GM18499 (cell line): ENCODE measurements at regions not wholly inside any gene's neighbourhood (a gene's known extent, or its start where the extent isn't known, plus 50 kb on each side); places are given as distances from the start of the nearest gene placed in this dataset.

Experiments
- ATAC-seq: cut with Tn5 transposase; IDR thresholded peaks from one replicate; pipeline ENCODE4 v1.9.1; 2021; ENCODE audit warnings: moderate number of reproducible peaks; ENCODE audit not compliant: insufficient read depth, unreplicated experiment

DNA sequence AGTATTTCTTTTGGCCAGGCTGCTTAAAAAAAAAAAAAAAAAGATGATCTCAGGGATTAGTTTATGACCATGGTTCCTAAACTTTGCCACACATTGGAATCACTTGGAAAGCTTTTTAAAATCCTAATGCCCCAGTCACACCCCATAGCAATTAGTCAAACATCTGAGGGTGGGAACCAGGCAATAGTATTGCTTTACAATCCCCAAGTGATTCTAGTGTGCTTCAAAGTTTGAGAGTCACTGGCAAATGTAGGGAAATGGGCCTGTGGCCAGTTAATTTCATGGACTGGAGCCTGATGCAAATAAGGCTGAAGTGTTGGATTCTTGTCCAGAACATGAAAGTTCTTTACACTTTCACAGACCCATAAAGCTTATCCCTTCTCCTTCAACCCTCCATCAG, 374.6 kb upstream of the ESRRG start:
- ATAC-seq, result no peak

DNA sequence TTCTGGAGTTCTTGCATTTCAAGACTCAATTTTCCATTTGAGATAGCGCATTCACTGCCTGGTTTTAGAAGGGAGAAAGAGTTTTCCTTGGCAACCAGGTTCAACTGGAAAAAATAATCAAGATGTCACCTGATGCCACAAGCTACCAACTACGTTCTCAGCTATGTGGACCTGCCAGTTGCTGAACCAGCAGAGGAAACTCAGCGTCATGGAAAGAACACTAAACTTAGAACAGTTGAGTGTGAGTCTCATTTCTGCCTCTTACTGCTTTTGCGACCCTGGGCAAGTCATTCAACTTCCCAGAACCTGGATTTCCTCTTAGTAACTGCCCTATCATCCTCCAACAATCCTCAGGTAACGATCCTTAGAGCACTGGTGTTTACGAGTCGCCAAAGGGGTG, 373.0 kb upstream of the ESRRG start:
- ATAC-seq, result no peak

DNA sequence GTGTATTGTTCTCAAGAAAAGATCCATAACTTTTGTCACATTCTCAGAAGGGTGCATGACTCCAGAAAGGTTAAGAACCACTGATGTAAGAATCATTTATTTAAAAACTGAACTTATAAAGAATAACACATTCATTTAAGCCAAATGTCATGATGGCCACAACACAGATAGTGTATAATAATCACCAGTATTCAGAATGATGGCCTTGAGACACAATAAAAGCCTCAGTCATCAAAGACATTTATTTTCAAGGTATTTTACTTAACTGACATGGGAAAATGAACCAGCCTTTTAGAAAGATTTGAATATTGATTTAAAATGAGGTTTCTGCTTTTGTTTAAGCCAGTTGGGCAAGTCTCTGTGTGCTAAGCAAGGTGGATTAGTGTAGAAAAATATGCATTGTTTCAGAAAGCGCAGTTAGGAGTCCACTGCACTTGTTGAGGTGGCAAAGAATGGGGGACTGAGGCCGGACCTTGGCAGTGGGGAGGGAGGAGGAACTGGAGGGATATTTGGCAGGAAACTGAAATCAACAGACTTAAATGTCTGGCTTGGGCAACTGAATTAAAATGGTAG, 371.9 kb upstream of the ESRRG start:
- no peak for ATAC-seq

DNA sequence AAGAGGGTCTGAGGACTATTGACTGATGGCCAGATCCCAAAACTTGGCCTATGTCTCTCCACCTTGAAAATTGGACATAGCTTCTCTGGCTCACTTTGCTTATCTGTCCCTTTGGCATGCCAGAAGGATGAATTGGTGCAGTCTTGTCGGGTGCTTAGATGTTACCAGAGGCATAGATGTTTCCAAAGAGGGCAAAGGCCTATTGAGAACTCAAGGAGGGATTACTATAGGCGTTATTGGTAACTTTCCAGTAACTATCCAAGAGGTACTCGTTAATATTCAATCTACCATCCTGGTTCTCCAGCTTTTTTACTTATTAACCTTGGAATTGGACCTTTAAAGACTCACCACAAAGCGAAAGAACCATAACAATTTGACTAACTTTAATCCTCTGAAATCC, 368.3 kb upstream of the ESRRG start:
- no peak for ATAC-seq

DNA sequence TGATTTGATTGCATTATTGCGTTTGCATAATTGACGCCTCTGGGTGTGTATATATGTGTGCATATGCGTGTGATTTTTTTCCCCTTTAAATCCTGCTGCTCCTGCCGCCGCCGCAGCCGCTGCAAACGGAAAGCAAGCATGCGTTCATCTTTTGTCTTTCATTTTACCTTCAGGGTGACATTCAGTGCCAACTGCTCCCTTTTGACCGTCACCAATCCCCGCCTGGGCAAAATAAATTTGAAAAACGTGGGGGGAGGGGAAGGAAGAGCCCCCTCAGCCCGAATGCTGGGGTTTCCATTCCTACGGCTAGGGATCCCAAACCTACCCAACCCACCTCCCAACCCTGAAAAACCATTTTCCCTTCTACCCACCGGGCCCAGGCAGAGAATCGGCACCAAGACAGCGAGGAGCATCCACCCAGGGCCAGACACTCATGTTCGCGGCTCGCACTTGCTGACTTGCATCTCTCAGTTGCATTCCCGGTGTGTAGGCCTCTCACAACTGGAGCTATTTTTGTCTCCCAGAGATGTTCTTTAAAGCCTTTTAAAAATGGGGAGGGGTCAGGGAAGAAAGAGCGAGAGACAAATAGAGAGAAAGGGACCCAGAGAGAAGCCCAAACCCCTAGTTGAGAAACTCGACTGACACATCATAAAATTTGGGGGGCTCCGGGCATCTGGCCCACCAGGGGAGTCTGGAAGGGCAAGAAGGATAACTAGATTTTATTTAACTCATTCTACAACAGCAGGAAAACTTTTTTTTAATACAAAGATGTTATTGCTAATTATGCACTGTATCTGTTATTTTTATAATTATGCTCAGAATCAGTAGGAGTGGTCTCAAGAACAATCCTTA, 367.1 kb upstream of the ESRRG start:
- ATAC-seq, result no peak

DNA sequence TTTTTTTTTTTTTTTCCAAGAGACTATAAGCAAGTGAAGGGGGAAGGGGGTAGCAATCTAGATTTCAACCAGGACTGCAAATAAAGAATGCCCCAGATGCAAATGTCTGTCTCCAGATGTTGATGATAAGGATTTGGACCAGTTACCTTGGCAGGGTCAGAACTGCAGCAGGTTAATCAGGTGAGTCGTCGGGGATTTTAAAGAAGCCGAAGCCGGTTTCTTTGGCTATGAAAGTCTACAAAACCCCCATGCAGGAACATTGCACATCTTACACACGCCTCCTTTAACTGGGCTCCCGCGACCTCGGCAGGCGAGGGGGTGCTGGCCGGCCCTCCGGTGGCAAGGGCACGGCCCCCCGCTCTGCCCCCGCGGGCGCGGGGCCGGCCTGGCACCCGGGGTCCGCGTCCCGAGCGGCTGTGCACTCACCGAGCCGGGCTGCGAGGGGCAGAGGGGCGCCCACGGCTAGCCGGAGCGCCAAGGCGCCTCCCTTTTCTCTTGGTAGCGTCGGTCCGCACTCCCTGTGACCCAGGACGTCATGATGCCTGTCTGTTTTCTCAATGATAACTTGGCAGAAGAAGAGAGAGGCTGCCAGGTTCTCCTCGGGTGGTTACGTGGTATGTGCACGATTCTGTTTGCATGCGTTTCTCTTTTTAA, 366.3 kb upstream of the ESRRG start:
- ATAC-seq, result no peak

DNA sequence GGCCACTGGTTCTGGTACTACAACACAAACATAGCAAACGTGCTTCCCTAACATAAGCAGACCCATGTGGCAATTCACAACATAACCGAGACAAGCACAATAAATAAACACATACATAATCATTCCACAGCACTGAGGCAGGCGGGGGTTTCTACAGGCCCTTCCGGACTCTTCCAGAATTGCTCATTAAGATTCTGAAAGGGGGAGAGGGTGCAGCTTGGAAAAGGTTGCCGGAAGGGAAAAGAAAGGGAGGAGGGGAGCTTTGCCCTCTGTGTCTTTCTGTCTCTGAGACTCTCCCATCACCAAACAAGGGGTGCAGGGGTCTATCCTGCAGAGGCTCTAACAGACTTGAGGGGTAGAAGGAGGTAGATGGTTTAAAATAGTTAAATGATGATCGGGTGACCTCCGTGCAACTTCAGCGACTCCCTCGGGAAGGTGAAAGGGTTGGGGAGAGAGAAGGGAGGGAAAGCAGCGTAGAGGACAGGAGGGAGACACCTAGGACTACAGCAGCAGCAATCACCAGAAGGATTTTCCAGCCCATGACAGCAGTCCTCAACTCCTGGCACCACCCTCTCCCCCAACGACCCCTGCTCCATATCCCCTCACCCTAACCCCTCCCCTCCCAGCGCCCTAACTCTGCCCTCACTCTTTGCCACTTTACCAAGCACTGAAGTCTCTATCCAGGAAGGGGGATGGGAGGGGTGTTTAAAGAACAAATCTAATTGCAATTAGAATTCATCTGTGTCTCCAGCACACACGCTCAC, 365.5 kb upstream of the ESRRG start:
- no peak for ATAC-seq

DNA sequence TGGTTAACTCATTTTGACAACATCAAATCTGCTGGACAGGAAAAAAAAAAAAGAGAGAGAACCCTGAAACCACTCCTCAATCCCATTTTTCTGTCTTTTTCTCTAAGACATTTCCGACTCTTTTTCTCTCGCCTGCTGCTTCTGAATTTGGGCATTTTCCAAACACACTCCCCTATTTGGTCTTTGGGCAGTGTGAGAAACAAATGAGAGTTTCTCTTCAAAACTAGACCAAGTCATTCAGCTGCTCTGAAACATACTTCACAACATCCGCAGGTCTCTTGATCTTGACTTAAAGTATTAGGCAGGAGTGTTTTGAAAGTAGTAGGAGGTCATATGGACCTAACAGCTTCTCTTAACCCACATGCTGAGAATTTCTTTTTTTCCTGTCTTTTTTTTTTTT, 364.8 kb upstream of the ESRRG start:
- no peak for ATAC-seq

DNA sequence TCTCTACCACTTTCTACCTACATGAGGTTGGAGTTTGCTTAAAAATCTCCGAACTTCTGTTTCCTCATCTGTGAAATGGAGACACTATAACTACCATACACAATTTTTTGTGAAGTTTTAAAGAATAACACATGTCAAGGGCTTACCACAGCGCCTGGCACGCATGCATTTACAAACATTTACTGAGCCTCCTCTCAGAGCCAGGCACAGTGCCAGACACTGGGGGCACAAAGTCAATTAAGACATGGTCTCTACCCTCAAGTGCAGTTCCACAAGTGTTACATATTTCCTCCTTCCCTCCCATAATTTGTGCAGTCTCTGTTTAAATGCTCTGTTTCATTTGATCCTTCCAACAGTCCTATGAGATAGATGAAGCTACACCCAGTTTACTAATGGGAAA, 356.4 kb upstream of the ESRRG start:
- ATAC-seq, result no peak

DNA sequence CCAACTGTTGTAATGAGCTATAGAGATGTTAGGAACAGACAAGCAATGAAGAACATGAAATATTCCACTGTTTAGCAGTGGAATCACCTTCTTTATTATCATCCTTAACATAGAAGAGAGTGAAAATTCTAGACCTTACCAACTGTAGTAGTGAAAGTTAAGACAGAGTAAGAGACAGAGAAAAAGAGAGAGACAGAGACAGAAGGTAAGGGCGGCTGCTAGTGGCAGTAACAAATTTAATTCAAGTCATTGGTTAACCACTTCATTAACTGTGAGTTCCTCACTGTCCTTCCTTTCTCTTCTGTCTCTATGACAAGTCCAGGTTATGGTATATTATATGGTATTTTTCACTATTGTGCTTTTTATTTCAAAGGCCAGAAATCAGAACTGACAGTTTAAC, 355.7 kb upstream of the ESRRG start:
- ATAC-seq, result no peak

DNA sequence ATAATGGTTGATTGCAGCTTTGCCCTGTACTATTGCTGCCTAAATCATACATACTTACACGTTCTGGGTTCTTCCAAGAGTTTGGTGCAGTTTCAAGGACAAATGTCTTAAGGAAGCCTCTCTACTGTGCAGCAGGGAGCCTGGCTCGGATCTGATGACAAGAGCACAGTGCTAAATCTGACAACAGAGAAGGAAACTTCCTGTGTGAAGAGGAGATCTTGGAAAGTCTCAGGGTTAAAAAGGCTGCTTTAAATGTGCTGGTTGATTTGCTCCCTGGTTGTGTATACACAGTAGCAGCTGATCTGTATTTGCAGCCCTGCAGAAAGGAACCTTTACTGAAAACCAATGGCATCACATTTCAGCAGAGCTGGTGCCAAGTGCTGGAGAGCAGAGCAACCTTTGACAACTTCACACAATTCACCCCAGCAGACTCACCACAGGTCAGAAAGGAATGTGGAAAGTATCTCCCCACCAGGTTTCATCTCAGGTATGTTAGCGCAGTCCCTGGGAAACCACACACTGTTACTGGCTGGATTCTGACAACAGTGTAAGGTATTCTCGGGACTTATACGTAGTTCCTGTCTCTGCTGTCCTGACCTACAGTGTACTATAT, 355.0 kb upstream of the ESRRG start:
- no peak for ATAC-seq

DNA sequence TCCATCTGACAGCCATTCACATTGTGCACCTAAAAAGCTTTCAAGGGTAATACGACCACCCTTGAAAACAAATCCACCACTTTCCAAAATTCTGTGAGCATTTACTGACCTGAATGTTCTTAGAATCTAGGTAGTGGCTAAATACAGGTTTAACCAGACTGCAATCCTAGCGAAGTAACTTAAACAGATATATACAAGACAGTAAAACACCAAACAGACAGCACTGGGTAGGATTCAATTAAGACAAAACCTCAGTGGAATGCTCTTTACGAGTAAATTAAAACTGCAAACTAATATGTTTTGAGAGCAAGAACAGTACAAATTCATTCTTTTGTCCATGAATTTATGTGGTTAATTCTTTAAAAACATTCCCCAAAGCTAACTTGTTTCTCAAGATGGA, 354.2 kb upstream of the ESRRG start:
- no peak for ATAC-seq

DNA sequence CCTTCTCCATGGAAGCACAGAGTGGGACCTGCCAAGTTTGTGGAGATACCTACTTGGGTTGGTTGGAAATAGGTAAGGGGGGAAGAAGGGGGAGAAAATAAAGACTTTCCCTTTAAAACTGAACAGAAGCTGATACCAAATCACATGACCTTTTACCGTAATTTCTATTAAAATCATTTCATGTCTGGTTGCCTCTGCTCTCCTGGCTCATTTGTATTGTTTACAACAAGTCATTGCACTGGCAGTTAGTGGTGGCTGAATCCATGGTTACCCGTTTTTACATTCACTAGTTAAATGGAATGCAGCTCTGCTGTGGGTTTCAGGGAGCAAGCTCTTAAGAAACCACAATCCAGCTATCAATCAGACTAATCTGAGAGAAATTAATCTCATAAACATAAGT, 353.7 kb upstream of the ESRRG start:
- no peak for ATAC-seq

DNA sequence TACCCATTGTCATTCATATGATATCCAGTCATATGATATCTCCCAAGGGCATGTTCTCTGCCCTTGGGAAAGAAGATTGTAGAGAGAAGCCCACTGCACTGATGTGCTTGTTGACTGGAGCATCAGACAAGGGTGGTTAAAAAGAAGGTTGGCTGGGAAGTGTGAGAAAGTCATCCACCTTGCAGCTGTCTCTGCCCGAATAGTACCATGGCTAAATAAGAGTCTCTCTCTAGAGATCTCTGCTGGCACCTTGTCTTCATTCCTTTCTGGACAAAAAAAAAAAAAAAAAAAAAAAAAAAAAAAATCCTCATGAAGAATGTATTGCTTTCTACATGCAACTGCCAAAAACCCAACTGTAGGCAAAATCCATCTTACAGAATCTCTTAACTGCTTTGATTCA, 349.7 kb upstream of the ESRRG start:
- no peak for ATAC-seq

DNA sequence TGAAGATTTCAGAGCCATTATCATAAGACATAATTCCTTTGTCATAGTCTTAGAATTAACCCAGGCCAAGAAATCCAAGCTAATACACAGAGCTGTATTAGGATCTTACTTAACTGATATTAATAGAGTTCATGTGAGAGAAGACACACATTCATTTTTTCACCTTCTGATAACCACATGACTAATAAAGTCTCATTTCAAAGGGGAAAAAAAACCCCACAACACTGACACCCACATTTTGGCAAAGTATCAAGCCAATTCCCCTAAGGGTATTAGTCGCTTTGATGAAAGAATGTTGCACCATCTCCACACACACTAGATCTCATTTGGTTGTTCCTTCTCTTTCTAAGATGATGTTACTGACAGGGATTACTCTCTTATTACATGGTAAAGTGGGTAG, 344.4 kb upstream of the ESRRG start:
- peak; percentile 41 for ATAC-seq

DNA sequence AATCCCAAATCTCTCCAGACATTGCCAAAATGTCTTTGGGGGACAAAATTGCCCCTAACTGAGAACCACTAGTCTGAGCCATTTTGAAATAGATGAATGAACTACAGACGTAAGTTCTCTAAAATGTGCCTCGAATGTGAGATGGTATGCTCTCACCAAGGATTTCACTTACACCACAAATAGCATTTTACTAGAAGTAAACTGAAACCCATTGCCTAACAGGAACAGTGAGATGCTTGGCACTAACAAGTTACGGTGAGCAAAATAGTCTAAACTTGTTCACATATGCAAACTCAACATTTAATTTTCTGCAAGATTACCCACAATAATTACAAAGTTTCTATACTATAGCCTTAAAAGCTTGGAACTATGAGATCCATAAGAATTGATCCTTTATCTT, 343.6 kb upstream of the ESRRG start:
- no peak for ATAC-seq

DNA sequence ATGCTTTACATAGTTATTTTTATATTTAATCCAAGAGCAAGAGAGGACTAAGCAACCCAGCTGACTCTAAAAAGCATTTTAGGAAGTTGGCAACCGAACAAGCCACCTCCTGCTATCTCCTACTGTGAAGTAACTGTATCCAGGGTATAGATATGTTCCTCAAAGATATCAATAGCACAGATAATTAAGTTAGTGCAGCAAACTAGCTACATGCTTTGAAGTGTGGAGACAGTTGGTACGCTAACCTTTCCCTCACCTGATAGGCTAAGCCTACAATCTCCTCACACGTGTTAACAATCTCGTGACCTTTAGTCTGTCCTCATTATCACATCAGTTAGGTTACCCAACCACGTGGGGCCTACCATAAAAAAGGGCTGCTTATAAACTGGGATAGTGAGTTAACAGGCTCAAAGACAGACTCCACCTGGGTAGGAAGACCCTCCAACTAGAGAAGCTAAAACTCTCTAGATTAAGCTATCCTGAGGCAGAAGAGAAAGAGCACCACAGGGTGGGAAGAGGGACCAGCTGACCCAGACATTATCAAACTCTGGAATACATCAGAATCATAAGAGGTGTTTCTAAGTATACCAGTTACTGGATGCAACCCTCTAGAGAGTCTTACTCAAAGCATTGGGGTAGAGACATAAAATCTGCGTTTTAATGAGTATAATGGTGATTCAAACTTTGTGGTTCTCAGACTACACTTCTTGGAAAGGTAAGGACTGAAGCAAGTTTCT, 340.1 kb upstream of the ESRRG start:
- ATAC-seq, result no peak

DNA sequence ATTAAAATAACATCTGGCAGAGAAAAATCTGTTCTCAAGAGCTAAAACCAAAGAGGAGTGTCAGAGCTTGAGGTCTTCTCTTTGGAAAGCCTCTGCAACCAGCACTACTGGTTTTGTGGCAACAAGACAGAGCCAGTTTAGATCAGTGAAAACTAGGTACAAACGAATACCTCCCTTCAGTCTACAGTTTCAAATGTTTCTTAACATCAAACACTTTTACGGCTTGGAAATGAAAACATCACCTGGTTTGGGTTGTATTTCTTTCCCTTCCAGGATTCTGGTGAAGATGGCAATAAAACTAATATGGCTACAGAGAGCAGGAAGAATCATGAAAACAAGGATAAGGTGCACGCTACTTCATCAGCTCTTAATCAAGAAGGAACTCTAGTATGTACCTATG, 339.4 kb upstream of the ESRRG start:
- no peak for ATAC-seq

DNA sequence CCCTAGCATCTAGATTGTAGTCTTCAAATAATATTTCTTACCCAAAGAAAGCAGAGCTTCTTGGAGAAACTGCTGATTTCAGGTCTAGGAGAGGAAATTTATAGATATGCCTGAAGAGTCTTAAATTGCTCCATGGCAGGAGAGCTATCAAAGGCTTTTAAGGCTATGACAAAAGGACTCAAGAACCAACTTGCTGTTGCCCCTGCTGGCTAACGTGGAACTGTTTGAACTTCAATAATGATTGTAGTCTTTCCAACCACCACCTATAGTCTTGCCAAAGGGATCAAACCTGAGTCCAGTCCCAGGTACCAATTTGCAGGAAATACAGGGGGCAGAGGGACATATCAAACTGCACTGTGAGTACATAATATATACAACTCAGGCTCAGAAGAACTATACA, 336.2 kb upstream of the ESRRG start:
- no peak for ATAC-seq

DNA sequence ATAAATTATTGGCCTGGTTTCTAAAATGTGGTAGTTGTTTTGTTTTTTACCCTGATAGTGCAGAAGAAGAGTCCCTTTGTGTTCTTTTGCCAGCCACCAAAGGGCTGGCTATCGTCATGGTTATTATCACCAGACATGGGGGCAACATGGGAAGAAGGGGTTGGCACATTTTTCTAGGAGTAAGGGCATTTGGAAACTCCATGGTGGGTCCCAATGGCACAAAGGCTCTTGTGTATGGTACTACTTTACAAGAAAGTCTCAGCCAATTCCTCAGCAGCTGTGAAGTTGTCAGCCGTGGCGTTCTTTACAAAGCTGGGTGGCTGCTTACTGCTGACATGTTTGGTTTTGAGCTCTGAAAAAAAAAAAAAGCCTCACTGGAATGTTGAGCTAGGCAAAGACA, 330.4 kb upstream of the ESRRG start:
- no peak for ATAC-seq
